CD4-positive, alpha-beta T cell treated with Interferon alpha-2 for 1 hour (primary cell): ENCODE measurements at regions not wholly inside any gene's neighbourhood (a gene's known extent, or its start where the extent isn't known, plus 50 kb on each side); places are given as distances from the start of the nearest gene placed in this dataset.
"Not testable (repeated sequence)": the region's sequence is repeated elsewhere in the genome, so short reads cannot be mapped to it uniquely, and the experiment has no call there.

Source experiments
- DNase-seq, 2 donors: peaks; one replicate each; pipeline ENCODE4 v3.0.0-alpha.2; 2020 to 2022

DNA sequence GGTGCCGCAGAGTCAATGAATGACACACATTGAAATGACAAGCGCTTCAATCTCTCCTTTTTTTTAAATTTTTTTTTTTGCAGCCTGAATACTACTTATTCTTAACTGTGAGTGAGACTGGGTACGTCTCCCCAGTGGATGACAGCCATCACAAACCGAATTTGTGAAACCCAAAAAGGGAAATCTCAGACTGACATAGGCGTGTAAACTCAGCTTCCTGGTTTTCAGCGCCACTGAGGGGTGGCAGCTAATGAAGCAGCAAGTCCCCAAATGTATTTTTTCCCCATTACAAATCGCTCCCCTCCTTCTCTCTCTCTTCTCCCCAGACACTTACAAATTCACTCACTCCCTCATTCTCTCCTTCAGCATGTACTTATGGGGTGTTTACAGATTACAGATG, 196.0 kb downstream of the MAF start:
- no peak for DNase-seq

DNA sequence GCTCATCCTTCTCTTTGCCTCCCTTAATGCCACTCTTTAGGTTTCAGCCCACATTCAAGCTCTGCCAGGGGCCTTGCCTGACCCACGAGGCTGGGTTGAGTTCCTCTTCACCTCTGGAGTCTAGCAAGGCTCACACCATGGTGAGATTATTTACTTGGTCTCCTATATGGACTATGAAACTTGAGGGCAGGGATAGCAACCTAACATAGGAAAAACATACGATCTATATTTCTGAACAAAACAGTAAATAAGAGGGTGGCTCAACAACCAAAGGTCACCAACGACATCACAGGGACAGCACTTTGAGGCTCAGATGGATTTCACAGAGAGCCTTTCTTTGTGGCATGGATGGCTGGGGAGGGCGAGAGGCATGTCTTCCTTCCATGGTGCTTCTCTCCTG, 197.0 kb downstream of the MAF start:
- no peak for DNase-seq

DNA sequence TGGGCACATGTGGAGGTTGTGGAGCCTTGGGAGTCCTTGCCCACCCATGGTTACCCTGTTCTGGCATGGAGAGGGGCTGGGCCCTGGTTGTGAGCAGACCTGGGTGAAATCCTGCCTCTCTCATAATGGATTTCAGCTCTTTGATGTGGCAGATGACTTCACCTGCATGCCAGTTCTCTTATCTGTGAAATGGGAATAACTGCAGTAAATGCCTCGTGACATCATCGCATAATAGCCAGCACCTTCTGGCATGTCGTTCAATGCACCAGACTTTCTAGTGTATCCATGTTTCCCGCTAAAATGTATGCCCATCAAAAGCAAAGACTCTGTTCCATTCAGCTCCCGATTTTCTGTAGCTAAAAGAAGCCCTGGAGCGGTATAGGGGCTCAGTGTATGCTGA, 197.6 kb downstream of the MAF start:
- DNase-seq = no peak

DNA sequence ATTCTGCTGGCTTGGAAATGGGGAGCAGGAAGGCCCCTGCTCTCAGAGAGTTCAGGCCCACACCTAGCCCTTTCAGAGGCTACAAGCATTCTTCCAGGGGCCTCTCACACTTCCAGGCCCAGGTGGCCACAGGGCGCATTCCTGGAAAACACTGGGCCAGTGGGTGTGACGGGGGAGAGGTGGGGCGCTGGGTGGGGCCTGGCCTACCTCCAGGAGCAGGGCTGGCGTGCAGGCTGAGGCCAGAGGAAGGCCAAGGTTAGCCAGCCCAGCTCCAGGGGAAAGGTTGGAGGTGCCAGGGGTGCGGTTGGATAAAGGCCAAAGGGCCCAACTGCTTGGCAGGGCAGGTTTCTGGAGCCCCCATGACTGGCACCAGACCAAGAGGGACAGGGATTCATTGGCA, 198.2 kb downstream of the MAF start:
- DNase-seq = no peak

DNA sequence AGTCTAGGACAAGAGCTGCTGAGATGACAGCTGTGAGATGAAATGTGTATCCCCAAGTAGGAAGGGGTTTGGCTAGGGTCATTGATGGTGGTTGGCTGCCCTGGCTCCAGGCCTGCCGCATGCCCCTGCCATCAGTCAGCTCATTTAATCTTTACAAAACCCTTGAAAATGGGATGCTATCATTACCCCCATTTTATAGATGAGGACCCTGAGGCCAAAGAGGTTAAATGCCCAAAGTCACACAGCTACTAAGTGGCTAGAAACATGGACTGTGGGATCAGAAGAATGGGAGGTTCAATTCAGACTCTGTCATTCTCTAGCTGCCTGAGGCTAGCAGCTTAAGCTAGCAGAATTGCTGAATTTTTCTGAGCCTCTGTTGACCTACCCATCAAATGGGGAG, 198.8 kb downstream of the MAF start:
- no peak for DNase-seq

DNA sequence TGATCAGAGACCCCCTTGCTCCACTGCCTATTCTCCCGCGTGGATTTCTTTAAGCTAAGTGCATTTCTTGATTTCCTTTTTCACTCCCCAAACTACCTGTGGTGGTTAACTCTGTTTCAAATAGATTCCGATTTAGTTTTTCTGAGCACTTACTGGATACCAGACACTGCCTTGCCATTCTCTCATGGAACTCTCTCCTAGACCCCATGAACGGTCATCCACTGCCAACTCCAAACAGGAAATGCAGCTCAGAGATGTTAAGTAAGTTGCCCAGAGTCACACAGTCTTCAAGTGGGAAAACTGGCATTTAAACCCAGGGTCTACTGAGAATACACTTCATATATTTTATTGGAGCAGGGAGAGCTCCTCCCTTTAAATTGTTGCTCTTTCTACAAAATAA, 199.4 kb downstream of the MAF start:
- no peak for DNase-seq

DNA sequence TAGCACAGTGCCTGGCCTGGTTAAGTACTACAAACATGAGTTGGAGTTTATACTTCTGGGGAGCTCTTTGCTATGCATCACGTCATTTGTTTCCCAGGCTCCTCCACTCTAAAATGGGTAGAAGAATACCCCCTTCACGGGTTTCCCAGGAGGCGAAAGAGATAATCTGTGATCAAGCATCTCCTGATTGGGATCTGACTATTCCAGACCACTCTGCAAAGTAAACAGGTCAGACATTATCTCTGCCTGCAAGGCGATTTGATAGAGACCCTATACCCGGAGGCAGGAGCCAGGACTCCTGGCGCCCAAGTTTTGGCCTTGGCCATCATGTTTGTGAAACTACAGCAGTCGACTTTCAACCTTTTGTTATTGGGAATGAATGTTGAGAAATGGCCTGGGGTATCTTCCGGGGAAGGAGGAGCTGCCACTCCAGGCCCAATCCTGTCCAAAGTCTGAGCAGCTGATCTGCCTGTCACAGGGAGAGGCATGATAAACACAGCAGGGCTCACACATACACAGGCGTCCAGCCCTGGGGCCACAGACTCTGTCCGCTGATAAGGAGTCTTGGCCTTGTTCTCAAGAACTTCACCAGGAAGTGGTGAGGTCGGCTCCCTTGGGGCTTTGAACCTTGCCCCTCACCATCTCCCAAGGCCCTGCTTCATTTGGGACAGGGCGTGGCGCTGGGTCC, 199.9 kb downstream of the MAF start:
- DNase-seq = no peak

DNA sequence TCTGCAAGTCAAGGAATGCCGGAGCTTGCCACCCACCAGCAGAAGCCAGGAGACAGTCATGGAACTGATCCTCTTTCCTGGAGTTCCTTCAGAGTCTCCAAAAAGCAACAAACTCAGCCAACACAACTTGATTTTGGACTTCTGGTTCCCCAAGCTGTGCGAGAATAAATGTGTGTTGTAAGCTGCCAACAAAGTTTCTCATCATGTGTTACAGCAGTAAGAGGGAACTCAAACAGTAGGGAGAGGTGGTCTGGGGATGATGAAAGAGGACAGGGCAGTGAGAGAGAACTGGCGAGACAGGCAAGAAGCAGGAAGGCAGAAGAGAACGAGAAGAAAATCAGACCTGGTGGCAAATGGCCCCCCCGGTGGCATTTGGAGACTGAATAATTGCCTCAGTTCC, 204.9 kb downstream of the MAF start:
- no peak for DNase-seq

DNA sequence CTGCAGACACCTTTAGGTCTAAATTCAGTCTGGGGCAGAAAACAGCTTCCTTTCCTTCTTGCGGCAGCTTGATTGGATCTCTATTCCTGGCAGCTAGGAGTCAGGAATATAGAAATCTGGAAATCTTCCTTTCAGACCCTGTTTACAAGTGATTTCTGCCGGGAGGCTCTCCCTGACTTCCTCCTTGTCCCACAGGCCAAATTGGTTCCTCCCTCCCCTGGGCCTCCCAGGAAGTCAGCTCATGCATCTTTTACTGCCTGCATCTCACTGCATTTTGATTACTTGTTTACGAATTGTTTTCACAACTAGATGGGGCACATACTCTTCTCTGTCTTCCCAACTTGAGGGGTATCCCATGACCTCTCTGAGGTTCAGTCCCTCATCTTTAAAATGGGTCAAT, 206.3 kb downstream of the MAF start:
- no peak for DNase-seq

DNA sequence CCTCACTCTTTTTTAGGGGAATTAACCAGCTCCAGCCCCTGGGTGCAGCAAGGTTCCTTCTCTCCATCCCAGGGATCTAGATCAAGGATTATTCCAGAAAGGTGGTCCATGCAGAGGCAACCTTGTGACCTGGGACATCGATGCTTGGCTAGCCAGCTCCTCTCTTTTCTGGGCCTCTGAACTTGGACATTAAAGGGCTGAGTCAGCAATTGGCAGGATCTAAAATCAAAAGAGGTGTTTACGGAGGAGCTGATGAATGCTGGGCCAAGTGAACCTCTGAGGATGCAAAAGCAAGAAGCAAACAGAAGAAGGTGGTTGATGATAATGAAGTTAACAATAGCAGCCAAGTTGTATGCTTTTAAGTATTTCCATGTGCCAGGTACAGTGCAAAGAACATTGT, 207.0 kb downstream of the MAF start:
- DNase-seq = no peak

DNA sequence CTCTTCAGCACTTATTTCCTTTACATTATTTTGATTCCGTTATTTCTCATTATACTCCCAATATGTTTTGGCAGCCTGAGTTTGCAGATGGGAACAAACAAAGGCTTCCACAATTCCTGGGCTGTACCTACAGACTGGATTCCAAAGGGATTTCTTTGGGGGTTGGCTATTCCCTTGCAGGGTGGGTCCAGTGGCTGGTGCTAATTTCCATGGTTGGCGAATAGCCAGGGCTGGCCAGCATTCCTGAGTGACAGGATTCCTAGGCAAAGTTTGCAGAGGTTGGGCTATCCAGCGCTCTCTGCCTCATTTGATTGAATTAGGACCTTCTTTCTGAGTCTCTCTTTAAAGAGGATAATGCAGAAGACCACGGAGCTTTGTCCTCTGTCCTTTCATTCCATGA, 207.4 kb downstream of the MAF start:
- no peak for DNase-seq

DNA sequence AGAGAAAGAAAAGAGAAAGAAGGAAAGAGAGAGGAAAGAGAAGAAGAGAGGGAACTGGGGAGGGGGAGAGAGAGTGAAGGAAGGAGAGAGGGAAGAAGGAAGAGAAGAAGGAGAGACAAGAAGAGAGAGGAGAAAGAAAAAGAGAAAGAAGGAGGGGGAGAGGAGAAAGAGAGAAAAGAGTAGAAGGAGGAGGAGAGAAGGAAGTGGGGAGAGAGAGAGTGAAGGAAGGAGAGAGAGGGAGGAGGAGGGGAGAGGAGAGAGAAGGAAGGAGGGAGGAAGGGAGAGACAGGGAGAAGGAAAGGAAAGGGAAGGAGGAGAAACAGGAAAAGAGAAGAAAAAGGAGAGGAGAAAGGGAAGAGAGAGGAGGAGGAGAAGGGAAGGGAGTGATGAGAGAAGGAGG, 208.5 kb downstream of the MAF start:
- DNase-seq = no peak

DNA sequence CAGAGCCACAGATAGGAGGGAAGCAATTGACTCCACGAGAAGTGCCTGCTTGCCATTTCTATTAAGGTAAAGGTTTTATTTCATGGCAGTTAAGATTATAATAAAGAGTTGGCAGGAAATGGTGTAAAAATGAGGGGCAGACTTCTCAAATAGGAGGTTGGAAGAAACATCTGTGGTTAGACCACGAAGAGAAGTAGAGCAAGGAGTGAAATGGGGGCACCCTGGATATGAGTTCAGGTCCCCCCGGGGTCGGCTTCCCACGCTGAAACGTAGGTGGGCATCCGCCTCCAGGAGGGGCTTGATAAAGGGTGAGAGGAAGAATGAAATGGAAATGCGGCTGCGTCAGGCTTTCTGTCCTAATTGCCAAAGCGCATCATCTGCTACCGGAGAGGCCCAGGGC, 209.1 kb downstream of the MAF start:
- no peak for DNase-seq

DNA sequence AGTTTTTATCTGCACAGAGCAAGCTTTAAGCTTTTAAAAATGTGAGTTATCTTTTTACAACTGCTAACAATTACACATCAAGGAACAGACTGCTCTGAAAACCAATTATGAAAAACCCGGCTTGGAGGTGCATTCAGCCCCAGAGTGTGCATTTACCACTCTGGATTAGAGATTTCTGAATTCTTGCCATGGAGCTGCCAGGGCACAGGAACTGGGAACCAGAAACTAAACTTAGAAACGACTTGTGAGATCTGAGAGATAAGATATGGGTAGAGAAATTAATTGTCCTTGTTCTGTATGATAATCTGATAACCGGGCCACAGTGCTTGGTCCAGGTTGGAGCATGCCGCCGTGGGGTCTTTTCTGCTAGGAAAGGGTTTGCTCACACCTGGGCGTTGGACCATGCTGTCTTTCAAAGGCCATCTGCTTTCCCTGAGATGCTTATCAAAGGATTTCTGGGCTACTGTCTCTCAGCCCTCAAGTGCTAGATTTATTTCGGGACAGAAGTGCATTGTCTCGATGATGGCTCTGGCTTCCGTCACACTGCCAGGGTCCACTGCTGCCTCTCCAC, 210.0 kb downstream of the MAF start:
- no peak for DNase-seq

DNA sequence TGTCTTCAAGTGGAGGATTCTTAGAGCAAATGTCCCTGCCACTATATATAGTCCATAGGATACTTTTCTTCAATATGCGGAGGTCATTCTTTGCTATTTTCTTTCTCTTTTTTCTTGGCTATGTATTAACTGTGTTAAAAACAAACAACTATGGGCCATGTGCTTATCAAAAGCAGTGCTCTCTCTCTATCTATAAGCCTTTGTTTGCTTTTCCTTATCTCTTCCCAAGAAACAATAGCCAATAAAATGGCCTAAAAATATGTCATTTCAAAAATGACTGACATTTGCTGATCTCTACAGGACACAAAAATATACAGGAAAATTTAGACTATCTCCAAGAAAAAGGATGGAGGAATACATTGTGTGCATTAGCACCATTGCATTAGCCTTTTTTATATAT, 212.1 kb downstream of the MAF start:
- DNase-seq = no peak

DNA sequence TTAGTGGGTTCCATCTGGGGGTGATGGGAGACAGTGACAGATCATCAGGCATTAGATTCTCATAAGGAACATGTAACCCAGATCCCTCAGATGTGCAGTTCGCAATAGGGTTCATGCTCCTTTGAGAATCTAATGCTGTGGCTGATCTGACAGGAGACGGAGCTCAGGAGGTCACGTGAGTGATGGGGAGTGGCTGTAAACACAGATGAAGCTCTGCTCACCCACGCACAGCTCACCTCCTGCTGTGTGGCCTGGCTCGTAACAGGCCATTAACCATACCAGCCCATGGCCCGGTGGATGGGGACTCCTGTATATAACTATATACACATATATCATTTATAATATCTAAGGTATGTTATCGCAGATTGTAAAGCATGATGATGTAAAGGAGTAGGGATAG, 214.2 kb downstream of the MAF start:
- no peak for DNase-seq

DNA sequence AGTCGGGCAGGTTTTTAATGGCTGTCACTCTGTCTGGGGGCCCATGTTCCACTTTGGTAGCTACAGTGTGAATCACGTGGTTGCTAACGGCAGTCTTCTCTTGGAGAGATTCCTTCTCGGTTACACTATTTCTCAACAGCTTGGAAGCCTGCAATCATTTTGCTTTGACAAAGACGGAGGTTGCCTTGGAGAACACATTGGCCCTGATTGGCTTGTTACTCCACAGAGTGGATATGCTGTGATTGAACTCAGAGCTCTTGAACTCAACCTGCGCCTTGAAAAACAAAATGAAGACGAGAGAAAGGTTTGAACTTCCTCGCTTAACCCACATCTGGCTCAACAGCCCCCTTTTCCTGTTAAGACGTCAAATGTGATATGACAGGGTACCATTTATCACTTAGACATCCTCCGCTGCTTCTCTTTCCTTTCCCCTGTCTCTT, 218.9 kb downstream of the MAF start:
- peak; percentile 43 to 54 for DNase-seq

DNA sequence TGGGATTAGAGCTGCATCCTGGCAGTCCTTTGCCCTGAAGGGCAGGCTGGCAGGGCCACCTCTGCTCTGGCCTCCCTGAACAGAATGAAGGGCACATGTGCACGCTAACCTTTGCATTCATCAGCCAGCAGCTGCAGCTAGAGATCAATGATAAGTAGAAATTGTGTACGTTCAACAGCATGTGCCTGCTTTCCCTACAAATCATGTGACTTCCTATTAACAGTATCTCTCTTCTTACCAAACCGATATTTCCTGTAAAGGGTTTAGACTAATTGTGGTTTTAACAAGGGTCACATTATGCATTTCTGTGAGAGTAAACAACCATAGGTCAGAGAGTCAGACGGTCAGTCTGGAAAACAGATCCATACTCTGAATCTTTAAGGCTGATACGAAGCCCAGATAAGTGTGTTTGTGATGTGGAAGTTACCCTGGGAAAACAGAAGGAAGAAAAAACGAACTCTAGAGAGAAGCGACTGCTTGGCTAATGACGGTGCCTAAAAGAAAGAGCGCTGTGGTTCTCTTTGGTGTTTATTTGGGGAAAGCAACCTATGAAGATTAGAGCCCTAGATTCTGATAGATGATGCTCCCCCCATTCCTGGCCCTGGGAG, 219.4 kb downstream of the MAF start:
- peak; percentile 56 to 82 for DNase-seq

DNA sequence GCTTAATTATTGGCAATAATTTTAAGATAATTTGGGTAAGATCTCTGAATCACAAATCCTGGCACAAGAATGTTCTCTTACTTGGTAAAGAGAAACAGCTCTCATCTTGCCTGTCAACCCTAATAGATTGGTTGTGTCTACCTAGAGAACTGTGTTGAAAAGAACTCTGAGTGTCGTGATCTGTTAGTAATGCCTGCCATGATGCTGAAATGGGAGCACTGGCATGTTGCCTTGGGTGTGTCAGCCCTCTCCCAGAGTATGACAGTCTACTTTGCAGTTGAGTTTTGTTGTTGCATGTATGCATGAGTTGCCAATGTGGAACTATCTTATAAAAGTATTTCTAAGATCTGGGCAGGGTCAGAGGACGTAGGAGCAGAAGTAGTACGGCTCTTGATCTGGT, 221.4 kb downstream of the MAF start:
- DNase-seq = no peak

DNA sequence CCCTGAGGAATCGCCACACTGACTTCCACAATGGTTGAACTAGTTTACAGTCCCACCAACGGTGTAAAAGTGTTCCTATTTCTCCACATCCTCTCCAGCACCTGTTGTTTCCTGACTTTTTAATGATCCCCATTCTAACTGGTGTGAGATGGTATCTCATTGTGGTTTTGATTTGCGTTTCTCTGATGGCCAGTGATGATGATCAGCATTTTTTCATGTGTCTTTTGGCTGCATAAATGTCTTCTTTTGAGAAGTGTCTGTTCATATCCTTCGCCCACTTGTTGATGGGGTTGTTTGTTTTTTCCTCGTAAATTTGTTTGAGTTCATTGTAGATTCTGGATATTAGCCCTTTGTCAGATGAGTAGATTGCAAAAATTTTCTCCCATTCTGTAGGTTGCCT, 223.5 kb downstream of the MAF start:
- DNase-seq = not testable (repeated sequence)

DNA sequence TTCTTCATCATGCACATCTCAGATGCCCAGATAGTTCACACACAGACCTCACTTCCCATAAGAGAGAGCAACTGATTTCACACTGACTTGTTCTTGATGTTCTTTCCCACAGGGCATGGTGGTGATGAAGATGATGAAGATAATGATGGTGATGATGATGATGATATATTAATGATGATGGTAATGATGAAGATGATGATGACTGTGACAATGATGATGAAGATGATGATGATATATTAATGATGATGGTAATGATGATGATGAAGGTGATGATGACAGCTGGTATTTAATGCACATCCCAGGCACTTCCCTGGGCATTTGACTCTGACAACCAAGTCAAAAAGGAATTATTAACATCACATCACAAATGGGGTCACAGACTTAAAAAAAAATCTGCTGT, 225.2 kb downstream of the MAF start:
- no peak for DNase-seq

DNA sequence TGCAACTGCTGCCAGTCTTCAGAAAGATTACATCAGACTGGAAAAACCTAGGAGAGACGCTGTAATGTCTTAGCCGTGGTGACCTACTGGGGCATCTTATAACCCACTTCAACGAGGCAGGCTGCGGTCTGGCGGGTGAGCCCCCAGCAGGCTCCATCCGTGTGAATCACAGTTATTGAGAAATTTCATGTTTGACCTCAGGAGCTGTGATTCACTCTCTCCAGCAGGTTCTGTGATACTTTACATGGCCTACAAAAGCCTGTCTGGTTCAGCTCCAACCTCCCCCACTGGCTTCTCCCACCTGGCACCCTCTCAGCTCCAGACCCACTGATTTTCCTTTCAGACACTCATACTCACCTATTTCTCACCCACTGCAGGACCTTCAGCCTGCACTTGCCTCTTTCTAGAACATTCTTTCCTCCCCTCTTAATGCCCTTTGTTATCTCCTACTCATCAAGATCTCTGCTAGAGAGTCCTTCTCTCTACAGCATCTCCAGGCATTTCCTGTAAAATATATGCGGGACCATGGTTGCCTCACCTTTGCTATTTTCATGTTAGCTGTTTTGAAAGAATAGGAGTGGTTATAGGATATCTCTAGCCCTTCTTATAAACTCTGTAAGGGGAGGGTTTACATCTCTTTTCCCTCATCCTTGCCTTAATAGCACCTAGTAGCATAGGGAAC, 227.9 kb downstream of the MAF start:
- peak; percentile 34 to 54 for DNase-seq

DNA sequence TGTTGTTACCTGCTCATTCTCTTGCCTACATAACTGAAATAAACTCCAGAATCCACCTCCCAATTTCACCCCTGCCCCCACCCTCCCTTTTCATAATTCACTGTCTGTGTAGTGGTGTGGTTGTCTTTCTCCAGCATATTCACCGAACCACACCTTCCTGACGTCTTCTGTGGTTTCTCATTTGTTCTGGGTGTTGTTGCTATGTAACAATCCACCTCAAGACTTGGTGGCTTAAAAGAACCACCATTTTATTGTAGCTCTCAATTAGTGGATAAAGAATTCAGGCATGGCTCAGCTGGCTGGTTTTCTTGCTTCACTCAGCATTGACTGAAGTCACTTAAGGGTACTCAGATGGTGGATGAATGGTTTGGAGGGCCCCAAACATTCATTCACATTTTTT, 229.8 kb downstream of the MAF start:
- DNase-seq = peak; percentile 24 to 59

DNA sequence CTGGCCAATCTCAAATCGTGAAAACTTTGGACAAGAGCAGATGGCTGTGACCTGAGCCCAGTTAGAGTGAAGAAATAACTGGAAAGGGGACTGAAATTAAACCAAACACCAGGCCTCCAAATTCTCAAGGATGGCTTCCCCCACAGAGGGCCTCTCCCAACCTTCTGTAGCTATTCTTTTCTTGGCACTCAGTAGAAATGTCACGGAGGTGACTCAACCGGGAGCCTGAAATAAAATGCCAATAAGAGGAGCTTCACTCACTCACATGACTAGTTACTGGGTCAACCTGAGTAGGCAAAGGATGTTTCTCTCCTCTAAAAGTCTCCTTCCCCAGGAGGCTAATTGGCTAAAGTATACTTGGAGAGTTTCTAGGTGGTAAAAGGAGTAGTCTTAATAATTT, 230.7 kb downstream of the MAF start:
- no peak for DNase-seq
